T-helper 17 cell (primary cell): ENCODE measurements at regions not wholly inside any gene's neighbourhood (a gene's known extent, or its start where the extent isn't known, plus 50 kb on each side); places are given as distances from the start of the nearest gene placed in this dataset.

Experiments used
- ATAC-seq: fragments of 150-1000 bp; cut with Tn5 transposase; 2 replicates; pipeline ENCODE4 v1.10.0; 2021; ENCODE audit warnings: mild to moderate bottlenecking, moderate library complexity
- DNase-seq, 3 donors: peaks; one replicate each; pipeline versions ENCODE4 v3.0.0 to v3.0.0-alpha.2; 2020 to 2021
- H3K9me3 ChIP-seq: one replicate; pipeline ENCODE4 v1.7.0; 2013; ENCODE audit warnings: low read length, mild to moderate bottlenecking; ENCODE audit not compliant: control insufficient read depth, poor library complexity, severe bottlenecking
- H3K27ac Mint-ChIP-seq: one replicate; pipeline ENCODE4 v1.8.0; 2022; ENCODE audit warnings: mild to moderate bottlenecking, moderate library complexity, mixed read lengths
- H3K27me3 Mint-ChIP-seq: one replicate; pipeline ENCODE4 v1.8.0; 2022; ENCODE audit warnings: mixed read lengths
- H3K36me3 Mint-ChIP-seq: one replicate; pipeline ENCODE4 v1.8.0; 2022; ENCODE audit warnings: low read depth, mixed read lengths
- H3K4me1 Mint-ChIP-seq: one replicate; pipeline ENCODE4 v1.8.0; 2022; ENCODE audit warnings: mild to moderate bottlenecking, mixed read lengths
- H3K4me3 Mint-ChIP-seq: one replicate; pipeline ENCODE4 v1.8.0; 2022; ENCODE audit warnings: mild to moderate bottlenecking, moderate library complexity, mixed read lengths

GRCh38 chr10:61135276-61135721 lies 191.3 kb upstream of the RHOBTB1 start:
- Mint-ChIP-seq H3K36me3 (no peaks in the 10 kb centered on the region), H3K4me3 (no peak overlapping the region), H3K27me3 (peaks cover 15% of the 10 kb centered on the region), H3K4me1 (no peaks in the 10 kb centered on the region), H3K27ac (no peak overlapping the region)
- DNase-seq = no peak
- ATAC-seq = peak; percentile 54
- no peaks in the 10 kb centered on the region for H3K9me3 ChIP-seq

DNA sequence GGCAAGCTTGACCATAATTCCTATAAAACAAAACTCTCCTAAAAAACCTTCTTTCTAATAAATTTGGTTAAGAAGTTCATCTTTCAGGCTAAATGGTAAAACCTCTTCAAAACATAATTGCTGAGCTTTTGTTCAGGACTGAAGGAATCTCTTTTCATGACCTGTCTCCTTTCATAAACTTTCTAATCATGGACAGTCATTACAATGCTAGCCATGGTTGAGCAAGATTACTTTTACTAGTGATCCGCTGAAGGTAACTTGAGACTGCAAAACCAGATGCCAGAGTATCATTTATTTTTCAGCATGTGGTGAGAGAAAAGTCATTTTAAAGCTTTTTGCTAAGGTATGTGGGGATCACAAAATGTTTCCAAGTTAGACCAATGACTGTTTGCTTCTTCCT lies 186.4 kb upstream of the RHOBTB1 start:
- H3K9me3 ChIP-seq = no peaks in the 10 kb centered on the region
- Mint-ChIP-seq H3K27me3 (peaks cover 13% of the 10 kb centered on the region), H3K27ac (no peak overlapping the region), H3K4me1 (no peaks in the 10 kb centered on the region), H3K4me3 (no peak overlapping the region), H3K36me3 (no peaks in the 10 kb centered on the region)
- DNase-seq (no peak), ATAC-seq (no peak)

GRCh38 chr10:61128196-61128595 lies 184.2 kb upstream of the RHOBTB1 start:
- Mint-ChIP-seq H3K27ac (no peak overlapping the region), H3K4me3 (no peak overlapping the region), H3K36me3 (no peaks in the 10 kb centered on the region), H3K27me3 (peaks cover 24% of the 10 kb centered on the region), H3K4me1 (no peaks in the 10 kb centered on the region)
- no peak for DNase-seq
- ATAC-seq = no peak
- no peaks in the 10 kb centered on the region for H3K9me3 ChIP-seq

DNA sequence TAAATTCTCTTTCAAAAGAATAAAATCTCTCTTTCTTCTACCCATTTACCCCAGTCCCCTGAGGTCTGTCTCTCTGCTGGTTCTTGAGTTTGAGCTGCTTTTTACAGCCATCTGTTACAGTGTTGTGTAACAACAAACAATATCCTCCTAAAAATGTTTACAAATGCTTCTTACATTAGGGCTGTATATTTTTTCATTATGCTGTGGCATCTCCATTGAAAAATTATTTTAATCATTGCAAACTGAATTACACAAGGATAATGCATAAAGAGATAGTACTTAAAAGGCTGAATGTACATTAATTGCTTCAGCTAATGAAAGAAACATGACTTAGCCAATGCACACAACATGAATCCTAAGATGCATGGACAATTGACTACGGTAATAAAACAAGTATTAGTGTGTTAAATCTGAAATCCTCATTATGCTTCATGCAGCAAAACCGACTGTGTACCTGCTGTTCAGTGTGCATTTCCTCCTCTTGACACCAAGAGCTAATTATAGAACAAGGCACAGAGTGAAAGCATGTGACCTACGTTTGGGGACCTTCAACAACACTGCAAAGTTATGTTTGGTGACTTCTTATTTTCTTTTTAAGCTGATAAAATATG lies 181.7 kb upstream of the RHOBTB1 start:
- no peak for ATAC-seq
- no peak overlapping the region for H3K4me3 Mint-ChIP-seq
- H3K9me3 ChIP-seq = no peaks in the 10 kb centered on the region

DNA sequence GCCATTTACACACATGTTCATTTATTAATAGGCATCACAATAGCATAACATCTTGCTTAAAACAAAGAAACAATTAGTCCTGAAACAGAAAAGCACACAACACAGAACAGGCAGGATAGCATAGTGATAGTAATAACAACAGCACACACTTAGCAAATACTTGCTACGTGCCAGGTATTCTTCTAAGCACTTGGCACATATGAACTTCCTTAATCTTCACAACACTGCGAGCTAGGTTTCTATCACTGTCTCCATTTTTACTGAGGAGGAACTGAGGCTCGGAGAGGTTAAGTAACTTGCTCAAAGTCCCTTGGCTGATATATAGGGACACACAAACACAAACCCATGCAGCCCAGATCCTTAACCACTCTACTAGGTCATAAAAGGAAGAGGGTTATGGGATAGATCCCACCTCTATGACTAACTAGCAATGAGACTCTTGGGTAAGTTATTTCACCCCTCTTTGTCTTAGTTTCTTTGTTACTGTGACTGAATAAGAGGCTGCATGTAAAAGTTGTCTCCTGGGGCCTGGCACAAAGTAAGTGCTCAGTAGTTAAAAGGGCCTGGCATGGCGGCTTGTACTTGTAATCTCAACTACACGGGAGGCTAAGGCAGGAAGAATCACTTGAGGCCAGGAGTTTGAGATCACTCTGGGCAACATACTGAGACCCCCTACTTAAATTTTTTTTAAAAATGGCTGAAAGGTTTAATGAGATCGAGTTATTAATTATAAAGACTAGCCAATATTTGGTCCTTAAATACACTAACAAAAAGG lies 181.0 kb upstream of the RHOBTB1 start:
- Mint-ChIP-seq H3K36me3 (no peaks in the 10 kb centered on the region), H3K4me3 (no peak overlapping the region), H3K4me1 (no peaks in the 10 kb centered on the region), H3K27ac (no peak overlapping the region), H3K27me3 (peaks cover 38% of the 10 kb centered on the region)
- H3K9me3 ChIP-seq = no peaks in the 10 kb centered on the region
- ATAC-seq = no peak
- DNase-seq = no peak

More for the DNA sequence above, 181.7 kb upstream of the RHOBTB1 start:
- peaks cover 38% of the 10 kb centered on the region for H3K27me3 Mint-ChIP-seq
- no peaks in the 10 kb centered on the region for H3K4me1 Mint-ChIP-seq
- no peak for DNase-seq
- H3K36me3 Mint-ChIP-seq = no peaks in the 10 kb centered on the region
- no peak overlapping the region for H3K27ac Mint-ChIP-seq

- no peak overlapping the region for H3K4me3 Mint-ChIP-seq
- DNase-seq (no peak), ATAC-seq (no peak)
- H3K9me3 ChIP-seq = no peaks in the 10 kb centered on the region
- no peak overlapping the region for H3K27ac Mint-ChIP-seq
- no peaks in the 10 kb centered on the region for H3K4me1 Mint-ChIP-seq
- no peaks in the 10 kb centered on the region for H3K36me3 Mint-ChIP-seq
- peaks cover 33% of the 10 kb centered on the region for H3K27me3 Mint-ChIP-seq
Observed at GRCh38 chr10:61120805-61121204, 176.8 kb upstream of the RHOBTB1 start.

DNA sequence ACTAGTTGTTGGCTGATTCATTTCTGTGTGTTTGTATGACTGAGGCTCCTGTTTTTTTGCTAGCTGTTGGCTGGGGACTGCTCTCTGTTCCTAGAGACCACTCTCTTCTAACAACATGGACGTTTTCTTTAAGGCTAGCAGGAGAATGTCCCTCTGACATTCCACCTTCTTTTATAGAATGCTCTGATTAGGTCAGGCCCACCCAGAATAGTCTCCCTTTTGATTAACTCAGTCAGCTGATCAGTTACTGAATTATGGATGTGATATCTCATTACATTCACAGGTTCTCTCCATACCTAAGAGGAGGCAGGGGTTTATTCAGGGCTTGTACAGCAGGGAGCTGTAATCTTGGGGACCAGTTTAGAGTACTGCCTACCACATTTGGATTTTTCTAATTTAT lies 175.6 kb upstream of the RHOBTB1 start:
- ATAC-seq (no peak), DNase-seq (no peak)
- H3K27ac Mint-ChIP-seq = no peak overlapping the region
- no peaks in the 10 kb centered on the region for H3K9me3 ChIP-seq
- no peak overlapping the region for H3K4me3 Mint-ChIP-seq
- H3K27me3 Mint-ChIP-seq = peaks cover 33% of the 10 kb centered on the region
- H3K36me3 Mint-ChIP-seq = no peaks in the 10 kb centered on the region
- no peaks in the 10 kb centered on the region for H3K4me1 Mint-ChIP-seq

DNA sequence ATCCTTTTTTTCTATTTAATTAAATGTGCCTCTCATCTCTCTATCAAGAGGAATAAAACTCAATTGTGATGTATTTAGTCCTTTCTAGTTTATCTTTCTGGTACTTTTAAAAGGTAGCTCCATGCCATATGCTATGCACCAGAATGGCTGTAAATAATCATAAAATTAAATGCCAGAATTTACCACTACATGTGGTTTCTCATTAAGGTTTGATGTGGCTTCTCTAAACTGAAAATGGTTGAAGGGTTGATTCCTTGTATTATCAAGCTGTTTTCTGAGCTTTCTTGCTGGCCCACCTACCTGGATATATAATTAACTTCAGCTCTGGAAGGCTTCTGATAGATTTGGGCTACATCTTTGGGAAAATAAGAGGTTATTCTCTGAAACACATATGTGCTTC lies 171.9 kb upstream of the RHOBTB1 start:
- Mint-ChIP-seq H3K4me1 (no peaks in the 10 kb centered on the region), H3K4me3 (no peak overlapping the region), H3K36me3 (no peaks in the 10 kb centered on the region), H3K27ac (no peak overlapping the region), H3K27me3 (peaks cover 8% of the 10 kb centered on the region)
- no peaks in the 10 kb centered on the region for H3K9me3 ChIP-seq
- no peak for ATAC-seq
- no peak for DNase-seq

GRCh38 chr10:61112771-61113170 lies 168.8 kb upstream of the RHOBTB1 start:
- Mint-ChIP-seq H3K4me3 (no peak overlapping the region), H3K4me1 (no peaks in the 10 kb centered on the region), H3K27ac (no peak overlapping the region), H3K27me3 (peaks cover 14% of the 10 kb centered on the region), H3K36me3 (no peaks in the 10 kb centered on the region)
- no peaks in the 10 kb centered on the region for H3K9me3 ChIP-seq
- ATAC-seq (no peak), DNase-seq (no peak)

DNA sequence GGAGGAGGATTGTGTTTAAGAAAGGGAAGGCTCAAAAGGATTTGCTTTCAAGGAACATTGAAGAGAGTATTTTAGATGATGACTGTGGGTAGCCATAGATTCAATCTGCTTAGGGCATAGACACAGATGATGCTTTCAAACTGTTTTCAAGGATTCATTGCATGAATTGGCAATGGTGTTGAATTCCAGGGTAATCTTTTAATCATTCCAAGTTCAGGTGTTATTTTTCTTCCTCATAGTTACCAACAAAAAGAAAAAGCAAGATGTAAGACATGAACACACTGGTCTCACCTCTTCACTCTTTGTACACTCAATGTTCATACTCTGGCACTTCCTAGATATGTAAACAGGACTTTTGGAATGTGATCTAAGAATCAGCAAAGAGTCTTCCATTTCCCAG lies 167.0 kb upstream of the RHOBTB1 start:
- no peaks in the 10 kb centered on the region for H3K36me3 Mint-ChIP-seq
- no peak overlapping the region for H3K4me3 Mint-ChIP-seq
- no peak for DNase-seq
- ATAC-seq = no peak
- H3K9me3 ChIP-seq = no peaks in the 10 kb centered on the region
- H3K27me3 Mint-ChIP-seq = peaks cover 14% of the 10 kb centered on the region
- H3K27ac Mint-ChIP-seq = no peak overlapping the region
- no peaks in the 10 kb centered on the region for H3K4me1 Mint-ChIP-seq

DNA sequence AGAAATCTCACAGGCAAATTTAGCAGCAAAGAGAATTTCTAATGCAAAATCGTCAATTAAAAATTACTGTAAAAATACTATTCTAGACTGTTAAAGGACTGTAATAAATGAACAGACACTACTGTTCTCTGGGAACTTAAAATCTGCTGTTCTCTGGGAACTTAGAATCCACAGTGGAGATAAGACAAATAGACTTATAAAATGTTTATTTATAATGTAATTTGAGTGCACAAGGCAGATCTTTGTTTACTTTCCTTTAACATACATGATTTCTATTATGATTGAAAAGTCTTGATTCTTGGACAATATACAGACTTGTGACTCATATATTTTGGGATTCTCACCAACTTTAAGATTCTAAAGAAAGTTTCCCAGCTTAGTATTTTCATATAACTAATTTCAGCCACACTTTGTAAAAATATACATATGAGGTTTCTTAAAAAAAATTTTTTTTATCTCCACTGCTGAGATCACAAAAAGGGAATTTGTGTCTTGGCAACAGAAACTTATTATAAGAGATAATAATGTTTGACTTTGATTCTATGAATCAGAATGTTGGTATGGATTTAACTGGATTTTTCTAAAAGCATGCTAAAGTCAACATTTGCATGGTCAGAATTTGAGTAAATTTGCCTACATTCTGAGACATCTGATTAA lies 166.3 kb upstream of the RHOBTB1 start:
- Mint-ChIP-seq H3K4me1 (no peaks in the 10 kb centered on the region), H3K27ac (no peak overlapping the region), H3K27me3 (peaks cover 12% of the 10 kb centered on the region), H3K4me3 (no peak overlapping the region), H3K36me3 (no peaks in the 10 kb centered on the region)
- no peak for ATAC-seq
- no peaks in the 10 kb centered on the region for H3K9me3 ChIP-seq
- no peak for DNase-seq

DNA sequence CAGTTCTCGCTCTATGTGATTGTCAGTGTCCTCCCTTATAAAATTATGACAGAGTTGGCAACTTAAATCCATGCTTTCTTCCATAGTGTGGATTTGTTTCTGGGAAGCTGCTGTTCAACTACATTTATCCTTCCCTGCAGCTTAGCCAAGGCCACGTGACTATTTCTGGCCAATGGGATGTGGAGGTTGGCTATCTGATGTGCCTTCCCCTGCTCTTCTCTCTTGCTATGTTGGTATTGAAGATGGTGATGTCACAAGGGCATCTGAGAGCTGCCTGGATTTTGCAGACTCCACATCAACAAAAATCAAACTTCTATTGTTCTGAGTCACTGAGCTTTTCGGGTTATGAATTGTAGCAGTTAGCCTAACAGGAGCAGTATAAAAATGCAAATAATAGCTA lies 164.9 kb upstream of the RHOBTB1 start:
- Mint-ChIP-seq H3K36me3 (no peaks in the 10 kb centered on the region), H3K27me3 (peaks cover 12% of the 10 kb centered on the region), H3K27ac (no peak overlapping the region), H3K4me1 (no peaks in the 10 kb centered on the region), H3K4me3 (no peak overlapping the region)
- DNase-seq (no peak), ATAC-seq (no peak)
- H3K9me3 ChIP-seq = no peaks in the 10 kb centered on the region

DNA sequence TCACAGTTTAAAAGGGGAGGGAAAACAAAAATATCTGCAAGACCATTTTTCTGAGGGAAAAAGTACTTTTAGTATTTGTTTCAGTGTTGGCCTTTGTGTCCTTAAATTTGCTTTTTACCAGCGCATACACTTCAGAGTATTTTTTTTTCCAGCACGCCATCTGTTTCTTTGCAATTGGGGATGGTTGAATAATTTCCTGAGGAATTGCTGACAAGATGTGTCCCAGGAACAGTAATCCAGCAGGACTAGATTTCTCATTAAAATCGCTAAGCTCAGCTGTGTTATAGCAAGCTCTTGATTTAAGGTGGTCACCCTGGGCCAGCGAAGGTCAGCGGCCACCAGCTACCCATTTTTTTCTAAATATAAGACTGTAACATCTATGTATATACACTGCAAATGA lies 156.9 kb upstream of the RHOBTB1 start:
- ATAC-seq = no peak
- peaks cover 52% of the 10 kb centered on the region for H3K27me3 Mint-ChIP-seq
- no peaks in the 10 kb centered on the region for H3K4me1 Mint-ChIP-seq
- H3K27ac Mint-ChIP-seq = no peak overlapping the region
- no peak for DNase-seq
- no peaks in the 10 kb centered on the region for H3K9me3 ChIP-seq
- no peak overlapping the region for H3K4me3 Mint-ChIP-seq
- no peaks in the 10 kb centered on the region for H3K36me3 Mint-ChIP-seq
